ENCODE measurements at regions not wholly inside any gene's neighbourhood (a gene's known extent, or its start where the extent isn't known, plus 50 kb on each side); places are given as distances from the start of the nearest gene placed in this dataset.

DNA sequence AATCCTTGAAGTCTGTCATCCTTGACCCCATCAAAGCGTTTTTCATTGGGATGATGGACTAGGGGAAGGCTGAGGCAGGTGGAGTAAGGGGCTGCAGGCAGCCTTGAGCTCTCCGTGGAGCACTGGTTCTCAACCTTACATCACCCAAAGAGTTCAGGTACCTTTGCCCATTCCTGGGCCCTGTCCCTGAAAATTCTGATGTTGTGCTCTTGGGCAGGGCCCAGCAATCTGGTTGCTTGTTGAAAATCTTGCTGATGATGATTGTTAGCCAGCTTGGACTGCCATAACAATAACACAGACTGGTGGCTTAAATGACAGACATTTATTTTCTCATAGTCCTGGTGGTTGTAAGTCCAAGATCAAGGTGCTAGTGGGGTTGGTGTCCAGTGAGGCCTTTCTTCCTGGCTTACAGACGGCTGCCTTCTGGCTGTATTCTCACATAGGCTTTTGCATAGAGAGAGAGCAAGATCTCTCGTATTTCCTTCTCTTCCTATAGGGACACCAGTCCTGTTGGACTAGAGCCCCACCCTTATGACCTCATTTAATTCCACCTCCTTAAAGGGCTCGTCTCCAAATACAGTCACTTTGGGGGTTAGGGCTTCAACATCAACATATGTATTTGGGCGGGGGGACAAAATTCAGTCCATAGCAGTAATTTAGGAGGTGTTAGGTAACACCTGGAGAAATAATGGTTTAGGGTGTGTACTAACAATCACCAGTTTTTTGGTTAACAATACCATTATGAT is 104.9 kb downstream of the PLEKHG1 start:
- no peak for ATAC-seq (ENCODE audit: poor library complexity)
- intact Hi-C loops (cut with DNase I) = no loop called here
- DNase-seq = no peak

DNA sequence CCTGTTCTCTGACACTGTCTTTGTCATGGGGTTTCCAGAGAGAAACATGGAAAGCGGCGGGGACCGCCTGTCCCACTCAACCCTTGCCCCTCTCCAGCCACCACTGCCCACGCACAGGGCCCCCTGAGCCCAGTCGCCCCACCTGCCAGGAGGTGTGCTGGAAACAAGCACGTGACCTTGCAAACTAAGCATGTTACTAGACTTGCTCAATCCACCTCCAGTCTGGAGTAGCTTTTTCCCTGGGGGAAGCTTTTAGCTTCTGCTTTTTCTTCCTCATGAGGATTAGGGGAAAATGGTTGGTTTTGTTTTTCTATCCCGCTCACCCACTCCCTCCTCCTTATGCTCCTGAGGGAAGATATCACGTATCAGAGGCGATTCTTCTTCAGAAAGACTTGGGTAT is 105.7 kb downstream of the PLEKHG1 start:
- DNase-seq = no peak
- ATAC-seq (ENCODE audit: poor library complexity) = no peak
- intact Hi-C loops (cut with DNase I) = no loop called here

DNA sequence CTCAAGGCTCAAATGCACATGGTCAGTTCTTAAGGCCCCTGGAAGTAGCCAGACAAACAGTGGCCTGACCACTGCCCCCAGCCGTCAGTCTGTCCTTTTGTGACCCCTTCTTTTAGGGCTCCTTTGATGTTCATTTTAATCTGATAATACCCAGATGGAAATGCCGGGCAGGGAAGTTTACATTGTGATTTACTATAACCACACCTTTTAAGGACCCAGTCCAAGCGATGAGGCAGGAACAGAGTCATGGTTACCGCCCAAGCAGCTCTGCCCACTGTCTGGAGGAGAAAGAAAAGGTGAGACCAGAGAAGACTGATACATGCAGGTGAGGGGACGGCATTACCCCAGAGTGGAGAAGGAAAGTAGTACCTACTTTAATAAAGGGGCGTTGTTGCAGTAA is 110.6 kb downstream of the PLEKHG1 start:
- intact Hi-C loops (cut with DNase I) = no loop called here
- DNase-seq = no peak

DNA sequence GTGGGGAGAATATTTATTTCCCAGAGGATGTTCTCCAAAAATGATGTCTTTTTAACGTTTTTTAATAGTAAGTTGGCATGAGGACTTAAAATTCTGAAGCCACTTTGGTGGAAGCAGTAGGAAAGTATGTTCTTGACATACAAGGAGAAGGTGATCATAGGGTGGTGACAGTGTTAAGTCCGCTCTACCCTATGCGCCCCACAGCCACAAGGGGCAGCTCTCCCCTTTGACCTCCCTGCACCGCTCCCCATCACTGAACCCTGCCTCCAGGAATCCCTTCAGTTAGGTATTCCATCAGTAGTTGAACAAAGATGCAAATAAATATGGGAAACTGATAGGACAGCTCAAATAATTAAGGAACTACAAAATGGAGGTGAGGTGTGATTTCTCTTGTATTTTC is 111.4 kb downstream of the PLEKHG1 start:
- ATAC-seq (ENCODE audit: poor library complexity) = no peak
- intact Hi-C loops (cut with DNase I) = no loop called here

More for the DNA sequence above, 110.6 kb downstream of the PLEKHG1 start:
- ATAC-seq (ENCODE audit: poor library complexity) = no peak

DNA sequence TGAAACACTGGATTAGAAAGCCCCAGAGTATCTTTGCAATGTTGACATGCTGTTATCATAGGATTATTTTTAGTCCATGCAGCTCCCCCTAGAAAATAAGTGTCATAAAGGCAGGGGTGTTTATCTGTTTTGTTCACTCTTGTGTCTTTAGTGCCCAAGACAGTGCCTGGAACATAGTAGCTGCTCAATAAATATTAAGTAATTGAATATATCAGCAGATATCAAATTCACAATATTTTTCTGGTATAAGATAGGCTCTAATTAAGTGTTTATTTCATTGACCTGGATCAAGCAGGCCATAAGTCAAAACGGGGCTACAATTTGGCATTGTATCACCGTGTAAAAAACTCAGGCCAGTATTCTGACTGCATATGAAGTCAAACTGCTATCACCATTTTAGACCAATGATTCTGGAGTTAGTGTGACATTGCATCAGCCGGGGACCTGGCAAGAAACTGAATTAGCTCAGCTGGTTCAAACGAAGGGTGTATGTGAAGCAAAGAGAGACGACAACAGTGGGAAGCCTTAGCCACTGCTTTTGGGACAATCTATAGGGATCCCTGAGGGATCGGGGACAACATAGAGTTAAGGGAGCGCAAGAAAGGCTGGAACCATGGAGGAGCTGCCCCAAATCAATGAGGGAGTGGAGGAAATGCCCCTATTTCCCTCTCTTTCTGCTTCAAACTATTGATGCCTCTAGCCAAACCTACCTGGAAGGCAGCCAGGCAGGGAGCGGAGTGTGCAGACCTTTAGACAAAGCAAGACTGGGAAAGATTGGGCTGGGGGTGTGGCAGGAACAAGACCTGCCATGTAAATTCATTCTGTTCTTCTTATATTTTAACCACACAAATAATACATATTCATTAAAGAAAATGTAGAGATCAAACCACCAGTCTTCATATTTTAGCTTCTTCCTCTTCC is 112.2 kb downstream of the PLEKHG1 start:
- intact Hi-C loops (cut with DNase I) = no loop called here
- DNase-seq (peak; percentile 58), ATAC-seq (ENCODE audit: poor library complexity) (peak; percentile 74)

More for the DNA sequence above, 111.4 kb downstream of the PLEKHG1 start:
- DNase-seq = no peak

DNA sequence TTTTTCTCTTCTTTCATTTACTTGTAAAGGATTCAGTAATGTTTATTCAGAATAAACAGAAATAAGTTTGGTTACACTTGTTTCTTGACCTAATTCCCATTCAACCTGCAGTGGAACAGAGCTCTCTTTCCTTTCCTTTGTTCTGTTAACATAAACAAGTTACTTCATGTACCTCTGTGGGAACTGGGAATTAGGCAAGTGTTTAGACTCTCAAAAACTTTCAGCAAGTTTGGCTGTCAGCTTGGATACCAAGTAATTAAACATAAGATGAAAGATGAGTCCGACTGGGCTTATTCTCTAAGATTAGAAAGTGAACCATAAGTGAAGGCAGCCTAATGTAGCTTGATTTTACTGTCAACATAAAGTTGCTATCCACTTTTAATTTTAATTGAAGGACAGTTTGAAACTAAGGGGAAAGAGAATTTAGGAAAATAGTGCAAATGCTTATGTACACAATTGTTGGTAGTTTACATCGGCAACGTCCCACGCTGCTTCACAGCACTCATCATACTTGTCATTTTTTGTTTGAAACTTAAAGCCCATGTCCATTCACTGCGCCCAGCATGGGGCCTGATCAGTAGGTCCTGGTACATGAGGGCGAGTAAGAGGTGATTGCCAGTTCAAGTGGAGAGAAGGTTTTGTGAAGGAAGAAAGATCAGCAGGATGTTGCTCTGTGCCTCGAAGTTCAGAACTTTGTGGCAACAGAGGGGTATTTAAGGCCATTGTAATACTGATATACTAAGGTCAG is 113.0 kb downstream of the PLEKHG1 start:
- intact Hi-C loops (cut with DNase I) = no loop called here
- no peak for DNase-seq
- no peak for ATAC-seq (ENCODE audit: poor library complexity)

DNA sequence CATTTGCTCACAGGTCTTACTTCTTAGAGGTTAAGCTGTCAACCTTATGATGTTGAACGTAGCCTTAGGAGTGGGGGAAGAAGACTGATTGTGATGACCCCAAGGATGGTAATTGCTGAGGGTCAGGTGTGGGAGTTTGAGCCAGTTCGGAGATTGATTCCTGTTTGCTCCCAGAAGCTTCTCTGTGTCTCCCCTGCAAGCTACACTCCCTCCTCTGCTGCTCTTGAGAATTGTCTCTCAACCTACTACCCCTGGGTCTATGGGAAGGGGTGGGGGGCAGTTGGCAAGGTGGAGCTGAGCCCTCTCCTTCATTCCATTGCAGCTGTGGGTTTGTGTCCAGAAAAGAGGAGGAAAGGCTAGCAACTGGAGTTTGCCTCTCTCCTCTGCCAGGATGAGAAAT is 113.8 kb downstream of the PLEKHG1 start:
- intact Hi-C loops (cut with DNase I) = no loop called here
- no peak for DNase-seq
- no peak for ATAC-seq (ENCODE audit: poor library complexity)

DNA sequence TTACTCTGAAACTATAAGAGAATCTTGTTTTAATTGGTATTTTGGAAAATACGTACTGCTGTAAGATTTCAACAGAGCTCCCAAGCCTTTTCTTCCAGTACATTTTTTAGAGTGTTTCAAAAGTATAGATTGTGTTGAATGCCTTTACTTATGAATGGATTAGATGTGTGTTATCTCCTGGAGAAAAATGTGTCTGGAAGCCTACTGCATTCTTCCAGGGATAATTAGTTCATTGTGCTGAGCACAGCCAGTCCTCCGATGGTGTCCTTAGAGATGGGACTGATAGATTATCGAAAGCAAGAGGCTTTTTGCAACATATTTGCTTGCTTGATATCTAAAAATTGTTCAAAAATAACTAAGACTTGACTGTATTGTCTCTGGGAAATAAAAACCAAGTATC is 114.2 kb downstream of the PLEKHG1 start:
- ATAC-seq (ENCODE audit: poor library complexity) (no peak), DNase-seq (no peak)
- intact Hi-C loops (cut with DNase I) = no loop called here

DNA sequence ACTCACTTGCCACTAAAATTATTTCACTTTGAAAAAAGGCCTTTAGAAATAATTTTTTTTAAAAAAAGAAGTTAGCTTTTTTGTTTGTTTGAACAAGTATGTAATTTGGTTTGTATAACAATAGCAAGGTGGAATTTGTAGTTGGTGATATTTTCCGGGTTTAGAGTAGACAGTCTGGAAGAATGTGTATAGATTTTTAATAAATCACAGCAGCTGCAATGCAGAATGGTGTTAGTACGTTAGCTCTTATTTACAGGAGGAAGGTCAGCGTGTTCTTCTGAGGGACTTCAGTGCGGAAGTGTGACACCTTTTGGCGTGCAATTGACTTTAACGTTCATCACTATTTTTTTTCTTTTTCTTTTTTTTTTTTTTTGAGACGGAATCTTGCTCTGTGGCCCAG is 115.4 kb downstream of the PLEKHG1 start:
- intact Hi-C loops (cut with DNase I) = no loop called here
- ATAC-seq (ENCODE audit: poor library complexity) = no peak
- DNase-seq = no peak

DNA sequence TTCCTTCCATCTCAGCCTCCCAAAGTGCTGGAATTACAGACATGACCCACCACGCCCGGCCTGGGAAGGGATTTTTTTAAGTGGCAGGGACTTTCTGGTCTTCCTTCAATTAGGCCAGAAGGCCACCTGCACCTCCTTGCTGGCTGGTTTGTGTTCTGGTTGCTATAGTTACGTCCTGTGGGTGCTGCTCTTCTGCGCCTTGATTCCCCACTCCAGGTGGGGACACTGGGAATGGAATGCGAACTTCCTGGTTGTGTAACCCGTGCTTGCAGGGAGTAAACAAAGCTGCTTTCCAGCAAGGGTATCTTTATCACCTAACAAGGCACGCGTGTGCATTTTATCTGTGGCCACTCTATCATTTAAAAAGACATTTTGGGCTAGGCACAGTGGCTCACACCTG is 117.7 kb downstream of the PLEKHG1 start:
- no peak for ATAC-seq (ENCODE audit: poor library complexity)
- intact Hi-C loops (cut with DNase I) = no loop called here
- DNase-seq = no peak

DNA sequence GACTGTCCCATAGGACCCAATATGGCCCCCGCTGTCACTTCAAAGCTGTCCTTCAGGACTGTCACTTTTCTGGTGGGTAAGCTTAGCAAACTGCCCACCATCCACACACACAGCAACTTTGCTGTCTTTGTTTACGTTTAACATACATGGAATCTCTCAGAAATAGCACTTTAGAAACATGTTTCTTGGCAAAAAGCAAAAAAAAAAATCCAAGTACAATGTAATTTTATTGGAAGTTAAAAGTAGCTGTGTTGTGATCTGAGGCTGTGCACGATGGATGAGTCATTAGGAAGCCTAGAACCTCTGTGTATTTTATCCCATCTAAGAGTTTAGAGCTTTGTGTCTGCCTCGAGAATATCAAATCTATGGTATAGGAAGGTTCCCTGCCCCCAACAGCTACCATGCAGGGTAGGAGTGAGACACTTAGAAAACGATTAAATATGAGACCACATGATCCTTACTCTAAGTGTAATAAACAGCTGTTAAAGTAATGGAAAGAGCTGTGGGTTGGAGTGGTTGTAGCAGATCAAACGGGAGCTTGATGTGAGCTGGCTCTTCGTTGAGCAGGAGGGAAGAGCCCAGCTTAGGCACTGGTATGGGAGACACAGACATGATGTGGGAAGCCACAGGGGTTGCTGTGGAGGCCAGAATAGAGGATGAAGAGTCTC is 119.5 kb downstream of the PLEKHG1 start:
- intact Hi-C loops (cut with DNase I) = no loop called here
- no peak for ATAC-seq (ENCODE audit: poor library complexity)
- DNase-seq = no peak

DNA sequence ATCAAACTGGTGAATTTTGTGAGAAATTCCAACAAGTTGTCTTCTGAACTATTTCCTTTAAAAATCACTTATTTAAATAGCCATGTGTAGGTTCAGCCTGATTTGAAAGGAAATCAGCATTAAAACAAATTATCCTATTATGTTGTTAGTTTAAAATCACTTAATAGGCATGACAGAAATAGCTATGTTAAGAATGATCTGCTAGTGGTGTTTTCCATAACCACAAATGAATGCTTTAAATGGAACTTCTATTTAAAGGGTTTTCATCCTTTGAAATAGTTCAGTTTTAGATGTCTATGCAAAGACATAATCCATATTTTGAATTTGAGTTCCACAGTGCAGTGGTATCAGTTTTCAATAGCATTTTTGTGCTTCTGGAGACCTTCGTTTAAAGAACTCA is 120.1 kb downstream of the PLEKHG1 start:
- ATAC-seq (ENCODE audit: poor library complexity) = no peak
- no peak for DNase-seq
- intact Hi-C loops (cut with DNase I) = no loop called here

DNA sequence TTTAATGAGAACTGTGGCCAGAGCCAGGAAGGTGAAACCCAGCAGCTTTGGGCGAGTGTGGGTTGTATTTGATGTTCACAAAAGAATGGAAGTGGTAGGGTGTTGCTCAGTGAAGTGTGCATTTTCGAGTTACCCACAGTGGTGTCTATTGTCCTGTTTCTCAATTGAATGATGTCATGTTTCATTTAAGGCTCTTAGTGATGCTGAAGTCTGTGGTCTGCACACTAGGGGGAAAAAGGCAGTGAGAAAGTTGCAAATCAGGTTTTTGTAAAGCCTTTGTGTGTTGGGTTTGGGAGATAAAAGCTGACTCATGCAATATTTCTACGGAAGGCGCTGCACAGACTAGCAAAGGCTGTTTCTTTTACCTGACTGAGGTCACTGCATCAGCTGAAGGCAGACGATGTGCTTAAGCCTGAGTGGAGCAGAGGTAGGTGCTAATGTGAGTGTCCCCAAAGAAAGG is 121.1 kb downstream of the PLEKHG1 start:
- intact Hi-C loops (cut with DNase I) = no loop called here
- ATAC-seq (ENCODE audit: poor library complexity) (no peak), DNase-seq (no peak)

DNA sequence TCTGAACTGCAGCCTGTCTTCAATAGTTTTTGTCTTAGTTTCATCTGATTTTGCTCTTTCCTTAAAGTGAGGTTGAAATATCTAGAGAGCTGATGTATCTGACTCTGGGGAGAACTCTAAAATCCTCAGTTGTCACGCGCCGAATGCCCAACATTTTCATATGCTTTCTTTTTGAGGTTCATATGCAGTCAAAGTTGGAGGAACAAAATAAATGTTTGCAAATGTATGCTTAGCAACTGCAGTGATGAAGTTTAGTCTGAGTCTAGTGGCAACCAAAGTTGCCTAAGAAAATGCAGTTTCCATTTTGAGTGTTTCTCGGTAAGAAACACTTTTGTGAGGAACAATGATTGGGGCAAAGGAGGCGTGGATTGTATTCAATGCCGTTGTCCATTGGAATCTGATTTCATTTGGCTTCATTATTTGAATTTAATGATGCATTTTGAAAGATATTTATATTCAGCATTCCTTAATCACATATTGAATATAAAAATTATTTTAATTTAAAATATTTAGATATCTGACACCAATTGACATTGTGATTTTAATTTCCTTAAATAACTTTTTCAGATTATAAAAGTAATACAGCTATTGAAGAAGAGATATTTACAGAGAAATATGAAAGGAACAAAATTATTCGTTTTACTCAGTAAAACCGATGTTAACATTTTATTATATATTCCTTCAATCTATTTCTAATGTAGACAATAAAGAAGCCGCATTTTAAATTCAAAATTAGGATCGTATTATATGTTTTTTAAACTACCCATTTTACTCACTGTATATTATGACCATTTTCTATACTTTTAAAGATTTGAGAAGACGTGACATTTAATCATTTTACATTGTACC is 122.0 kb downstream of the PLEKHG1 start:
- DNase-seq (no peak), ATAC-seq (ENCODE audit: poor library complexity) (no peak)
- intact Hi-C loops (cut with DNase I) = no loop called here

DNA sequence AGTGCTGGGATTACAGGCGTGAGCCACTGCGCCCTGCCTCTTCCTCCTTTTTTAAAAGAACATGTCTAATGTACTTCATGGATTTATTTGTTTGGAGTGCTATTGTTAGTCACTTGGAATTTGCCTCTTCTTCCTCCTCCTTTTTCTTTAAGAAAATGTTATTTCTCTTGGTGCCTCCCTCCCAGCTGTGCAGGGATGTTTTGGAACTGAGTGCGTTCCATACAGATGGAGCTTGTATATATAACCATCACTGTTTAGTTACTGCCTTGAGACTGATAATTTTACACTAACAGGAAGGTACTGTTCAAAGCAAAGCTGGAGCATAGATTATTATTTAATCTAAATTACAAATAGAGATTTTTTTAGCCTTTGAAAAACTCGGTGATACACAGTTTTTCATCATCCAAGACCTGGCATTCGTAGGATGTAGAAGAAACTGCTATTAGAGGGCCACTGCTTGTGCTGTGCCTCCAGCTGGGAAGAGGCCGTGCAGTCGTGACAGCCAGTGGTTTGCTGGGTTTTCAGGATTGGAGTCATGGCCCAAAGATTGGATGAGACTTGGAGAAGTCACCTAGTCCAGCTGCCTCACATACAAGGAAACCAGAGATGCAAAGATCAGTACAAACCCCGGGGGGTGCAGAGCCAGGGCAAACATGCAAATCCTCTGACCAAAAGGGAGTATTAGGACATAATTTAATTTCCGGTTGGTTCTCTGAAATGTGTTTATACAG is 123.1 kb downstream of the PLEKHG1 start:
- no peak for ATAC-seq (ENCODE audit: poor library complexity)
- DNase-seq = no peak
- intact Hi-C loops (cut with DNase I) = no loop called here

DNA sequence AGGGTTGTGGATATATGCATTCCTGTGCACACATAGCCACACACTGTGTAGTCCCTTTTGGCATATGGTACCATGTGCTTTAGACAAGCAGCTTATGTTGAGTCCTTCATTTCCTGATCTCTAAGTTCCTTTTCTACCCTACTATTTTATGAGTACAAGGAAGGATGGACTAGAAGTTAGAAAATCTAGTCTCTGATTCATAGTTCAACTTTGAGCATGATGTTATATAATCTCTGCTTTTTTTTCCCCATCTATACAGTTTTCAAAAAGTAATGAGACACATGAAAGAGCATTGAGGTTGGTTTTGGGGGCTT is 123.6 kb downstream of the PLEKHG1 start:
- intact Hi-C loops (cut with DNase I) = no loop called here
- DNase-seq = no peak

DNA sequence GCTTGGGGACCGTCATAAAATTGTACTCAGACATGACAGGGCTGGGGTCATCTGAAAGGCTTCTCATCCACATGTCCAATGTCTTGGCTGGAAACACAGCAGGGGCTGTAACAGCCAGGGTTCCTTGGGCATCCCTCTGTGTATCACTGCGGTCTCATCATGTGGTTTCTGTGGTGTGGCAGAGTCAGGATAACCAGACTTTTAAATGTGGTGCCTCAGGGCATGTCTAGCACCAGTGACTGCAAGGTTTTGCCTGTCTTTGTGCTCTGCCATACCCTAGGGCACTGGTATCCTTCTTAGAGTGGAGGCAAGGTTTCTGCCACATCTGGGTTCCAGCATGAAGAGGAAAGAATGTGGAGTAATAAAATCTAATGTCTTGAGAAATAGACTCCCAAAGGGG is 124.2 kb downstream of the PLEKHG1 start:
- intact Hi-C loops (cut with DNase I) = no loop called here
- DNase-seq = no peak
- ATAC-seq (ENCODE audit: poor library complexity) = no peak

More for the DNA sequence above, 123.6 kb downstream of the PLEKHG1 start:
- ATAC-seq (ENCODE audit: poor library complexity) = no peak

Data from Right ventricle myocardium superior (tissue), 1 donor.